ENCODE measurements at regions not wholly inside any gene's neighbourhood (a gene's known extent, or its start where the extent isn't known, plus 50 kb on each side); places are given as distances from the start of the nearest gene placed in this dataset.

DNA sequence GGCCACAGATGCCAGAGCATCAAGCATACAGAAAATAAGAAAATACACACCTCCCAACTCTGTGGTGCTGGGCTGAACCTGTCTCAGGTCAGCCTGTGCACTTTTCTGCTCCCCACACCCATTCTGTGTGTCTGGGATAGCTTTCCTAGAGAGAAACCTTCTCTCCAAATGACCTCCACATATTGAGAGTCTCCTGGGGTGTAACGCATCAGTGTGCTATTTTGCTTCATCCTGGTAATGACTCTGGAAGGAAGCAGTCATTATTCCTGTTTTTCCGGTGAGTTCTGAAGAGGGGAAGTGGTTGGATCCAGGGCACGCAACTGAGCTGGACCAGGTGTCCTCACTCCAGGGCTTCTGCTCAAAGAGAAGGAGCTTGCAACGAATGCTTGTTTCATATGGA is 73.2 kb upstream of the SH3PXD2B start:
- TF ChIP-seq POLR2A (IDR thresholded peaks at IDR 0.05): no peak
- TF ChIP-seq, protein P1, sequence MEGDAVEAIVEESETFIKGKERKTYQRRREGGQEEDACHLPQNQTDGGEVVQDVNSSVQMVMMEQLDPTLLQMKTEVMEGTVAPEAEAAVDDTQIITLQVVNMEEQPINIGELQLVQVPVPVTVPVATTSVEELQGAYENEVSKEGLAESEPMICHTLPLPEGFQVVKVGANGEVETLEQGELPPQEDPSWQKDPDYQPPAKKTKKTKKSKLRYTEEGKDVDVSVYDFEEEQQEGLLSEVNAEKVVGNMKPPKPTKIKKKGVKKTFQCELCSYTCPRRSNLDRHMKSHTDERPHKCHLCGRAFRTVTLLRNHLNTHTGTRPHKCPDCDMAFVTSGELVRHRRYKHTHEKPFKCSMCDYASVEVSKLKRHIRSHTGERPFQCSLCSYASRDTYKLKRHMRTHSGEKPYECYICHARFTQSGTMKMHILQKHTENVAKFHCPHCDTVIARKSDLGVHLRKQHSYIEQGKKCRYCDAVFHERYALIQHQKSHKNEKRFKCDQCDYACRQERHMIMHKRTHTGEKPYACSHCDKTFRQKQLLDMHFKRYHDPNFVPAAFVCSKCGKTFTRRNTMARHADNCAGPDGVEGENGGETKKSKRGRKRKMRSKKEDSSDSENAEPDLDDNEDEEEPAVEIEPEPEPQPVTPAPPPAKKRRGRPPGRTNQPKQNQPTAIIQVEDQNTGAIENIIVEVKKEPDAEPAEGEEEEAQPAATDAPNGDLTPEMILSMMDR (IDR thresholded peaks at IDR 0.05): no peak
